ENCODE measurements at regions not wholly inside any gene's neighbourhood (a gene's known extent, or its start where the extent isn't known, plus 50 kb on each side); places are given as distances from the start of the nearest gene placed in this dataset.

GRCh38 chr20:60658681-60659080 is 593.4 kb upstream of the CDH4 start:
- ChIA-PET CTCF (ENCODE audit: unreplicated experiment) (no interaction called here), POLR2A (no interaction called here)
- intact Hi-C loops (cut with micrococcal nuclease; ENCODE audit: unreplicated experiment) = no loop called here
- TF ChIP-seq CTCF (conservative IDR thresholded peaks at IDR 0.05; ENCODE audit: low read length) (no peak), EZH2phosphoT487 (IDR thresholded peaks at IDR 0.05; ENCODE audit: borderline replicate concordance, low read depth, low read length) (no peak)
- no peaks in the 10 kb centered on the region for H3K9me3 ChIP-seq (ENCODE audit: low read length)
- no peaks in the 10 kb centered on the region for H4K20me1 ChIP-seq (ENCODE audit: insufficient read depth, low read length)
- no peak overlapping the region for H3K4me2 ChIP-seq (ENCODE audit: low read length)
- BruUV-seq (replicated peaks) = no TSS peak
- H3K79me2 ChIP-seq (ENCODE audit: insufficient read depth, low read depth, low read length) = no peaks in the 10 kb centered on the region
- no peak overlapping the region for H3K4me3 ChIP-seq (ENCODE audit: low read depth, low read length, poor library complexity, severe bottlenecking)
- H2AFZ ChIP-seq (ENCODE audit: low read length) = no peak overlapping the region
- no peaks in the 10 kb centered on the region for H3K9me2 ChIP-seq (ENCODE audit: insufficient read depth, low read length)
- H3K4me1 ChIP-seq (ENCODE audit: insufficient read depth, low read length, poor library complexity, severe bottlenecking) = no peaks in the 10 kb centered on the region
- no peak for DNase-seq (ENCODE audit: low spot score)
- no peak overlapping the region for H3K27ac ChIP-seq (ENCODE audit: low read depth, low read length, poor library complexity, severe bottlenecking)
- H3K36me3 ChIP-seq (ENCODE audit: insufficient read depth, low read length) = no peaks in the 10 kb centered on the region

GRCh38 chr20:60659240-60659639 is 592.8 kb upstream of the CDH4 start:
- CTCF ChIA-PET (ENCODE audit: unreplicated experiment) = no interaction called here
- intact Hi-C loops (cut with micrococcal nuclease; ENCODE audit: unreplicated experiment) = no loop called here

GRCh38 chr20:60662307-60662706 is 589.8 kb upstream of the CDH4 start:
- ChIA-PET CTCF (ENCODE audit: unreplicated experiment) (no interaction called here), POLR2A (no interaction called here)
- Histone ChIP-seq H4K20me1 (ENCODE audit: insufficient read depth, low read length) (no peaks in the 10 kb centered on the region), H3K9me3 (ENCODE audit: low read length) (no peaks in the 10 kb centered on the region), H3K79me2 (ENCODE audit: insufficient read depth, low read depth, low read length) (no peaks in the 10 kb centered on the region), H3K4me1 (ENCODE audit: insufficient read depth, low read length, poor library complexity, severe bottlenecking) (no peaks in the 10 kb centered on the region), H3K36me3 (ENCODE audit: insufficient read depth, low read length) (no peaks in the 10 kb centered on the region), H2AFZ (ENCODE audit: low read length) (no peak overlapping the region), H3K4me3 (ENCODE audit: low read depth, low read length, poor library complexity, severe bottlenecking) (no peak overlapping the region), H3K4me2 (ENCODE audit: low read length) (no peak overlapping the region), H3K9me2 (ENCODE audit: insufficient read depth, low read length) (no peaks in the 10 kb centered on the region), H3K27ac (ENCODE audit: low read depth, low read length, poor library complexity, severe bottlenecking) (no peak overlapping the region)
- BruUV-seq (replicated peaks) = no TSS peak
- intact Hi-C loops (cut with micrococcal nuclease; ENCODE audit: unreplicated experiment) = no loop called here
- no peak for TF ChIP-seq EZH2phosphoT487 (IDR thresholded peaks at IDR 0.05; ENCODE audit: borderline replicate concordance, low read depth, low read length)
- TF ChIP-seq CTCF (conservative IDR thresholded peaks at IDR 0.05; ENCODE audit: low read length) = no peak
- DNase-seq (ENCODE audit: low spot score) = no peak

More at GRCh38 chr20:60659240-60659639, 592.8 kb upstream of the CDH4 start:
- Histone ChIP-seq H3K9me3 (ENCODE audit: low read length) (no peaks in the 10 kb centered on the region), H3K4me3 (ENCODE audit: low read depth, low read length, poor library complexity, severe bottlenecking) (no peak overlapping the region), H2AFZ (ENCODE audit: low read length) (no peak overlapping the region), H3K36me3 (ENCODE audit: insufficient read depth, low read length) (no peaks in the 10 kb centered on the region), H4K20me1 (ENCODE audit: insufficient read depth, low read length) (no peaks in the 10 kb centered on the region), H3K79me2 (ENCODE audit: insufficient read depth, low read depth, low read length) (no peaks in the 10 kb centered on the region), H3K4me2 (ENCODE audit: low read length) (no peak overlapping the region), H3K4me1 (ENCODE audit: insufficient read depth, low read length, poor library complexity, severe bottlenecking) (no peaks in the 10 kb centered on the region), H3K27ac (ENCODE audit: low read depth, low read length, poor library complexity, severe bottlenecking) (no peak overlapping the region), H3K9me2 (ENCODE audit: insufficient read depth, low read length) (no peaks in the 10 kb centered on the region)
- no TSS peak for BruUV-seq (replicated peaks)
- POLR2A ChIA-PET = no interaction called here
- DNase-seq (ENCODE audit: low spot score) = no peak
- TF ChIP-seq EZH2phosphoT487 (IDR thresholded peaks at IDR 0.05; ENCODE audit: borderline replicate concordance, low read depth, low read length) = no peak
- no peak for TF ChIP-seq CTCF (conservative IDR thresholded peaks at IDR 0.05; ENCODE audit: low read length)

Data from OCI-LY7 (cell line).